GM12878 (cell line): ENCODE measurements at regions not wholly inside any gene's neighbourhood (a gene's known extent, or its start where the extent isn't known, plus 50 kb on each side); places are given as distances from the start of the nearest gene placed in this dataset.

Source experiments
- ATAC-seq: fragments of 200-7000 bp; cut with Tn5 transposase; 3 replicates; pipeline ENCODE4 v1.9.1; 2020; ENCODE audit warnings: mild to moderate bottlenecking, moderate library complexity
- BruUV-seq: library from RNA; stranded (reverse); fragments of 400-500 nt; replicated peaks from 2 replicates; lab custom pipeline; 2021; lab: Mats Ljungman, UMichigan
- CTCF ChIA-PET: fragments of 300-600 bp; sonication (Branson Sonifier 250); formaldehyde crosslinking; extraction: SDS; loops from one replicate; lab custom pipeline; 2021; ENCODE audit warnings: inconsistent platforms; lab: Yijun Ruan, JAX
- POLR2A ChIA-PET: fragments of 350-600 bp; formaldehyde crosslinking; extraction: SDS; loops from one replicate; lab custom pipeline; 2021; ENCODE audit warnings: inconsistent platforms; lab: Charles Lee
- RAD21 ChIA-PET: fragments of 300-600 bp; sonication (Branson Sonifier 250); formaldehyde crosslinking; loops from one replicate; lab custom pipeline; 2023; ENCODE audit warnings: antibody characterized with exemption; ENCODE audit not compliant: unreplicated experiment; lab: Charles Lee
- SMC1A ChIA-PET: fragments of 300-600 bp; sonication (Branson Sonifier 250); formaldehyde crosslinking; loops from one replicate; lab custom pipeline; 2023; ENCODE audit not compliant: unreplicated experiment, uncharacterized antibody; lab: Charles Lee
- DNase-seq: peaks from one replicate; pipeline ENCODE4 v3.0.0-alpha.2; 2011; ENCODE audit warnings: low read depth, low spot score
- FAIRE-seq: peaks from 3 replicates; lab custom pipeline; 2011; peaks lifted over from hg19 to GRCh38; lab: Jason Lieb, UNC
- H2AFZ ChIP-seq: 2 replicates; pipeline ENCODE4 v1.6.0; 2011; ENCODE audit warnings: low read depth, low read length, control low read depth; ENCODE audit not compliant: control insufficient read depth
- H3K27ac ChIP-seq: 2 replicates; pipeline ENCODE4 v1.5.1; 2011; ENCODE audit warnings: control low read depth; ENCODE audit not compliant: control insufficient read depth, insufficient read depth
- H3K27me3 ChIP-seq, 2 experiments: replicated peaks in 1 of 2; 2 replicates each; pipeline versions ENCODE4 v1.6.0 to v1.6.1; 2011; ENCODE audit warnings: low read length in 1 of 2; ENCODE audit not compliant: control insufficient read depth in 2 of 2, insufficient read depth in 2 of 2
- H3K36me3 ChIP-seq, 2 experiments: 2 replicates each; pipeline ENCODE4 v1.5.1; 2011; ENCODE audit warnings: low read length in 1 of 2; ENCODE audit not compliant: control insufficient read depth in 2 of 2, insufficient read depth in 2 of 2
- H3K4me1 ChIP-seq: 2 replicates; pipeline ENCODE4 v1.6.1; 2011; ENCODE audit warnings: mild to moderate bottlenecking, low read length, moderate library complexity, mixed read lengths; ENCODE audit not compliant: control insufficient read depth, insufficient read depth
- H3K4me2 ChIP-seq: 2 replicates; pipeline ENCODE4 v1.6.0; 2011; ENCODE audit warnings: control low read depth; ENCODE audit not compliant: control insufficient read depth, insufficient read depth
- H3K4me3 ChIP-seq: fragments of 200-600 bp; sonication (generic); 2 replicates; pipeline ENCODE4 v1.5.1; 2016
- H3K79me2 ChIP-seq: 2 replicates; pipeline ENCODE4 v1.6.0; 2011; ENCODE audit warnings: low read length; ENCODE audit not compliant: control insufficient read depth, insufficient read depth
- H3K9ac ChIP-seq: 2 replicates; pipeline ENCODE4 v1.8.0; 2011; ENCODE audit warnings: low read length, control low read depth, mixed read lengths; ENCODE audit not compliant: control insufficient read depth, insufficient read depth
- H3K9me3 ChIP-seq: replicated peaks from 3 replicates; pipeline ENCODE4 v1.5.1; 2011; ENCODE audit warnings: mild to moderate bottlenecking, low read length; ENCODE audit not compliant: control insufficient read depth, insufficient read depth
- H4K20me1 ChIP-seq: 2 replicates; pipeline ENCODE4 v1.6.0; 2011; ENCODE audit not compliant: control insufficient read depth, insufficient read depth
- CREB1 ChIP-seq: IDR thresholded peaks from 2 replicates; pipeline ENCODE4 v1.6.1; 2012; ENCODE audit warnings: low read depth, mild to moderate bottlenecking, inconsistent platforms
- ETV6 ChIP-seq, 2 experiments: fragments of 450-650 bp in 1 of 2; IDR thresholded peaks in 1 of 2; conservative IDR thresholded peaks in 1 of 2; 2 replicates each; pipeline ENCODE4 v1.6.1; 2014; ENCODE audit warnings: antibody characterized with exemption in 1 of 2, borderline replicate concordance in 1 of 2, low read depth in 1 of 2, mild to moderate bottlenecking in 1 of 2, moderate library complexity in 1 of 2
- MYB ChIP-seq: fragments of 150-350 bp; IDR thresholded peaks from 2 replicates; pipeline ENCODE4 v1.6.1; 2014; ENCODE audit warnings: mild to moderate bottlenecking, low read depth, low read length, borderline replicate concordance
- PAX5 ChIP-seq: IDR thresholded peaks from 2 replicates; pipeline ENCODE4 v1.6.1; 2011; ENCODE audit warnings: low read depth, low read length, borderline replicate concordance
- POU2F2 ChIP-seq: IDR thresholded peaks from 3 replicates; pipeline ENCODE4 v1.6.1; 2011; ENCODE audit warnings: low read depth, mild to moderate bottlenecking, low read length, borderline replicate concordance
- SREBF1 ChIP-seq: IDR thresholded peaks from 2 replicates; pipeline ENCODE4 v1.6.1; 2012; ENCODE audit warnings: mild to moderate bottlenecking, low read length
- SRF ChIP-seq, 2 experiments: IDR thresholded peaks; 2 replicates each; pipeline ENCODE4 v1.6.1; 2011; ENCODE audit warnings: low read depth in 2 of 2, low read length in 2 of 2, mild to moderate bottlenecking in 1 of 2, moderate library complexity in 1 of 2
- WRNIP1 ChIP-seq: IDR thresholded peaks from 2 replicates; pipeline ENCODE4 v1.6.1; 2011; ENCODE audit warnings: low read depth, low read length, improper control_type of control experiment, borderline replicate concordance
- YY1 ChIP-seq: IDR thresholded peaks from 2 replicates; pipeline ENCODE4 v1.6.1; 2011; ENCODE audit warnings: low read depth, mild to moderate bottlenecking, low read length
- WGBS: methylation state at CpG from one replicate; pipeline ENCODE4 v1.1.6; 2016; ENCODE audit warnings: low lambda C conversion rate; ENCODE audit not compliant: insufficient replicate concordance, insufficient coverage; ENCODE audit errors: missing lambda C conversion rate; 5-methylcytosine and 5-hydroxymethylcytosine counted together
- in situ Hi-C: fragments of 300-500 bp; cut with MboI; formaldehyde crosslinking; loops from 9 replicates; pipeline ENCODE4 v1.14.3; 2018; ENCODE audit warnings: mixed read lengths
- intact Hi-C: fragments of 100-400 bp; cut with micrococcal nuclease; formaldehyde crosslinking; loops from one replicate; pipeline ENCODE4 v1.14.2; 2022; ENCODE audit not compliant: unreplicated experiment
- TF ChIP-seq, protein P1 (sequence below): IDR thresholded peaks from 2 replicates; pipeline ENCODE4 v1.6.1; 2012; ENCODE audit warnings: low read depth, low read length, improper control_type of control experiment

DNA sequence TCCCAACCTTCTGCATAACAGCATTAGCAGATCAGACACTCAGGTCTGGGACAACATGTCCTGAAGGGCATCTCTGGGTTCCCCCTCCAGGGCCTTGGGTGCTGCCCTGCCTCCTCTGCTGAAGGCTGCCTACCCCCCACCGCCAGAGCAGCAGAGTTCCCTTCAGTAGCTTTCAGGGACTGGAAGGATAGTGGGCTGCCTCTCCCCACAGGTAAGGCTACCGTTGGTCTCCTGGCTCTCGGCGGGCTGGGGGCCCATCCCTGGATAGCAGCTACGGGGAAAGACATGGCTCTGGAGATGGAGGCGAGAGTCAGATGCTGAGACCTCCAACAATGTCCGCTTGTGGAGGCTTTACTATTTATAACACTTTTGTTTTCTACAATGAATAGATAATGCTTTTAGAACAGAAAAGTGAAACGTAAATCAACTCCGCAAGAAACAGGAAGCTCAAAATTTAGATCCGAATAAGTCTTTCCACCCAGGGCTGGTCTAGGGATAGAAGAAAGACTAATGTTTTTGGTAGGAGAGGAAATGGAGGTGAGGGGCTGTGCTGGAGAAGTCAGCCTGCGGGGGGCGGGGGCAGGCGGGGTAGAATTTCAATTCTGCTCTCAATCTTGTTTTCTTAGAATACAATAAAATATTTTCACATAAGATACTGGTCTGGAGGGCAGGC, 58.4 kb downstream of the ARL4C start:
- no peak for FAIRE-seq
- no peak for TF ChIP-seq PAX5
- no peak for TF ChIP-seq SRF (IDR thresholded peaks at IDR 0.05; ENCODE audit: low read depth in 2 of 2, low read length in 2 of 2)
- no peak for TF ChIP-seq YY1
- TF ChIP-seq ETV6 (conservative IDR thresholded peaks at IDR 0.05 in 1 of 2, IDR thresholded peaks at IDR 0.05 in 1 of 2; ENCODE audit: borderline replicate concordance in 1 of 2, low read depth in 1 of 2), result no peak
- TF ChIP-seq WRNIP1, result no peak
- no peak for TF ChIP-seq POU2F2
- TF ChIP-seq MYB, result no peak
- TF ChIP-seq SREBF1, result no peak
- TF ChIP-seq, protein P1, sequence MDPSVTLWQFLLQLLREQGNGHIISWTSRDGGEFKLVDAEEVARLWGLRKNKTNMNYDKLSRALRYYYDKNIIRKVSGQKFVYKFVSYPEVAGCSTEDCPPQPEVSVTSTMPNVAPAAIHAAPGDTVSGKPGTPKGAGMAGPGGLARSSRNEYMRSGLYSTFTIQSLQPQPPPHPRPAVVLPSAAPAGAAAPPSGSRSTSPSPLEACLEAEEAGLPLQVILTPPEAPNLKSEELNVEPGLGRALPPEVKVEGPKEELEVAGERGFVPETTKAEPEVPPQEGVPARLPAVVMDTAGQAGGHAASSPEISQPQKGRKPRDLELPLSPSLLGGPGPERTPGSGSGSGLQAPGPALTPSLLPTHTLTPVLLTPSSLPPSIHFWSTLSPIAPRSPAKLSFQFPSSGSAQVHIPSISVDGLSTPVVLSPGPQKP, result no peak
- no peak for TF ChIP-seq CREB1
- DNase-seq, result no peak
- no peaks in the 10 kb centered on the region for H4K20me1 ChIP-seq
- no peaks in the 10 kb centered on the region for H3K79me2 ChIP-seq
- no peaks in the 10 kb centered on the region for H3K27me3 ChIP-seq
- H3K9me3 ChIP-seq, result no peaks in the 10 kb centered on the region
- ChIA-PET SMC1A (no interaction called here), RAD21 (no interaction called here), CTCF (no interaction called here), POLR2A (no interaction called here)
- no peak overlapping the region for H2AFZ ChIP-seq
- no peak overlapping the region for H3K27ac ChIP-seq
- BruUV-seq, result no TSS peak
- H3K4me1 ChIP-seq, result peaks cover 6% of the 10 kb centered on the region
- H3K36me3 ChIP-seq, result no peaks in the 10 kb centered on the region
- no peak overlapping the region for H3K4me3 ChIP-seq
- 32% methylated on average over 13 of the region's 13 CpGs for WGBS
- no peak overlapping the region for H3K9ac ChIP-seq
- in situ Hi-C loops (no loop called here), intact Hi-C loops (no loop called here)
- no peak for ATAC-seq
- H3K4me2 ChIP-seq, result no peak overlapping the region
